ENCODE measurements at regions not wholly inside any gene's neighbourhood (a gene's known extent, or its start where the extent isn't known, plus 50 kb on each side); places are given as distances from the start of the nearest gene placed in this dataset.

DNA sequence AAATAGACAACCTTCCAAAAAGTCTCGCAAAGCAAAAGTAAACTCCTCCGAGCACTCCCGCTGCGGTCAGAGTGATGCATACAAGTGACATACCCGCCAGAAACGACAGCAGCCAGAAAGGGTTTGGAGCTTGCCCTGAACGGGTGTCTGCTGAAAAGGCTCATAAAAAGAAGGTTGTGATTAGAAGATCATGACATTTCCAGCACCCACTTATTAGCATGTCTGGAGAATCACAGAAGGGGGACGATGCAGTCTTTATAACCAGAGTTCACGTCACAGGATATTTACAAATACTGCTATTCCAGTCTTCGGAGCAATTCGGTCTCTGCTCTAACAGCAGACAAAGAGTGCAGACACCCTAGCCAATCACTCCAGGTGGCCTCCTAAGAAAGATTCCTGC is 59.1 kb upstream of the FRMD4B start:
- H3K9ac ChIP-seq (ENCODE audit: insufficient read depth in 1 of 2, low read depth in 2 of 2, low read length in 2 of 2): no peak overlapping the region
- no TSS peak for BruUV-seq (replicated peaks)
- DNase-seq (ENCODE audit: extremely low read depth in 1 of 4, low spot score in 3 of 4) (no peak), FAIRE-seq (no peak), ATAC-seq (no peak)
- no peaks in the 10 kb centered on the region for H3K79me2 ChIP-seq (ENCODE audit: control insufficient read depth, insufficient read depth, low read length)
- no peaks in the 10 kb centered on the region for H3K36me3 ChIP-seq (ENCODE audit: control insufficient read depth, insufficient read depth, low read length)
- no peaks in the 10 kb centered on the region for H3K9me1 ChIP-seq (ENCODE audit: control insufficient read depth, insufficient read depth, low read length)
- ChIA-PET POLR2A (interaction anchor here (1.1 kb wide), 1 partner anchor 340 kb away, joined by 3 read pairs; no protein-coding TSS in a partner anchor), CTCF (ENCODE audit: low intra/inter-chr PET ratio) (no interaction called here)
- no peaks in the 10 kb centered on the region for H3K9me3 ChIP-seq (replicated peaks; ENCODE audit: control insufficient read depth, insufficient read depth, low read depth, low read length)
- in situ Hi-C loops (cut with MboI): no loop called here
- H3K4me1 ChIP-seq (replicated peaks in 1 of 2; ENCODE audit: control insufficient read depth in 2 of 2, insufficient read depth in 2 of 2, low read length in 2 of 2): no peaks in the 10 kb centered on the region
- H3K27me3 ChIP-seq (ENCODE audit: control insufficient read depth in 2 of 2, insufficient read depth in 2 of 2, low read length in 2 of 2): no peaks in the 10 kb centered on the region
- H3K27ac ChIP-seq (ENCODE audit: extremely low read depth, low read depth, low read length): no peak overlapping the region
- no peak for TF ChIP-seq CHCHD3 (CRISPR knock-in tag; IDR thresholded peaks at IDR 0.05)
- TF ChIP-seq, protein P1, sequence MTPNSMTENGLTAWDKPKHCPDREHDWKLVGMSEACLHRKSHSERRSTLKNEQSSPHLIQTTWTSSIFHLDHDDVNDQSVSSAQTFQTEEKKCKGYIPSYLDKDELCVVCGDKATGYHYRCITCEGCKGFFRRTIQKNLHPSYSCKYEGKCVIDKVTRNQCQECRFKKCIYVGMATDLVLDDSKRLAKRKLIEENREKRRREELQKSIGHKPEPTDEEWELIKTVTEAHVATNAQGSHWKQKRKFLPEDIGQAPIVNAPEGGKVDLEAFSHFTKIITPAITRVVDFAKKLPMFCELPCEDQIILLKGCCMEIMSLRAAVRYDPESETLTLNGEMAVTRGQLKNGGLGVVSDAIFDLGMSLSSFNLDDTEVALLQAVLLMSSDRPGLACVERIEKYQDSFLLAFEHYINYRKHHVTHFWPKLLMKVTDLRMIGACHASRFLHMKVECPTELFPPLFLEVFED (CRISPR knock-in tag; conservative IDR thresholded peaks at IDR 0.05): no peak
- 2% methylated on average over 11 of the region's 11 CpGs for whole genome bisulfite sequencing (ENCODE audit: insufficient coverage, low coverage, missing lambda C conversion rate)
- intact Hi-C loops (cut with micrococcal nuclease): no loop called here
- H3K4me3 ChIP-seq: no peak overlapping the region
- H3K4me2 ChIP-seq (ENCODE audit: insufficient read depth, low read length): no peak overlapping the region; the same call in 1 of the 2 replicates
- H4K20me1 ChIP-seq (replicated peaks; ENCODE audit: control insufficient read depth, insufficient read depth, low read length): no peaks in the 10 kb centered on the region
- no peak overlapping the region for H2AFZ ChIP-seq (ENCODE audit: low read depth, low read length)

DNA sequence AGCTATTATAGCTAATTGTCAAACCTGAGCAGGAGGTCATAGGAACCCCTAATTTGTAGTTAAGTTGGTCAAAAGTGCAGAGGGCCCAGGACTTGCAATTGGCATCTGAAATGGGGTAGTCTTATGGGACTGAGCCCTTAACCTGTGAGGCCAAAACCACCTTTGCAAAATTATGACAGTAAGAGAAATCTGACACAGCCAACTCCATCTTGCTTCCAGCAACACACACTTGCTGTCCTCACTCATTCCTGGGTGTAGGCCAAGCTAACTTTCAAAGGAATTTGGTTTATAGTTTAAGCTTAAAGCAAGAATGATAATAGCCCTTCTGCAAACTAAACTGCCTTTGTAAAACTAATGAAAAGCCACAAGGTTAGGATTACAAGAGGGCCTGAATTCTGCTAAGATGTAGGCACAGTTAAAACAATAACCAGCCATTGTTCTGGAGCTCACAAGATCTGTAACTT is 57.6 kb upstream of the FRMD4B start:
- no peak for ATAC-seq
- no peak for FAIRE-seq
- no peaks in the 10 kb centered on the region for H3K4me1 ChIP-seq (replicated peaks in 1 of 2; ENCODE audit: control insufficient read depth in 2 of 2, insufficient read depth in 2 of 2, low read length in 2 of 2)
- H2AFZ ChIP-seq (ENCODE audit: low read depth, low read length): no peak overlapping the region
- H3K9me3 ChIP-seq (replicated peaks; ENCODE audit: control insufficient read depth, insufficient read depth, low read depth, low read length): no peaks in the 10 kb centered on the region
- H3K4me3 ChIP-seq: no peak overlapping the region
- no peaks in the 10 kb centered on the region for H3K27me3 ChIP-seq (ENCODE audit: control insufficient read depth in 2 of 2, insufficient read depth in 2 of 2, low read length in 2 of 2)
- POLR2A ChIA-PET: no interaction called here
- in situ Hi-C loops (cut with MboI) (no loop called here), intact Hi-C loops (cut with micrococcal nuclease) (no loop called here)
- BruUV-seq (replicated peaks): no TSS peak
- no peak overlapping the region for H3K9ac ChIP-seq (ENCODE audit: insufficient read depth in 1 of 2, low read depth in 2 of 2, low read length in 2 of 2)
- no peaks in the 10 kb centered on the region for H4K20me1 ChIP-seq (replicated peaks; ENCODE audit: control insufficient read depth, insufficient read depth, low read length)
- CTCF ChIA-PET (ENCODE audit: low intra/inter-chr PET ratio): no interaction called here
- H3K4me2 ChIP-seq (ENCODE audit: insufficient read depth, low read length): no peak overlapping the region
- H3K27ac ChIP-seq (ENCODE audit: extremely low read depth, low read depth, low read length): no peak overlapping the region
- H3K36me3 ChIP-seq (ENCODE audit: control insufficient read depth, insufficient read depth, low read length): no peaks in the 10 kb centered on the region
- DNase-seq (ENCODE audit: extremely low read depth in 1 of 4, low spot score in 3 of 4): no peak
- no peaks in the 10 kb centered on the region for H3K79me2 ChIP-seq (ENCODE audit: control insufficient read depth, insufficient read depth, low read length)
- TF ChIP-seq NCOA4 (IDR thresholded peaks at IDR 0.05; ENCODE audit: partially characterized antibody) (no peak), COPS2 (conservative IDR thresholded peaks at IDR 0.05) (no peak), NFE2L1 (tag; IDR thresholded peaks at IDR 0.05; ENCODE audit: borderline replicate concordance, low read depth) (no peak)
- H3K9me1 ChIP-seq (ENCODE audit: control insufficient read depth, insufficient read depth, low read length): no peaks in the 10 kb centered on the region
